GM12873 (cell line): ENCODE measurements at regions not wholly inside any gene's neighbourhood (a gene's known extent, or its start where the extent isn't known, plus 50 kb on each side); places are given as distances from the start of the nearest gene placed in this dataset.

Source experiments
- CTCF ChIP-seq: IDR thresholded peaks from 2 replicates; pipeline ENCODE4 v1.5.1; 2012; ENCODE audit warnings: low read depth, mild to moderate bottlenecking, moderate library complexity, low read length, control low read depth; ENCODE audit not compliant: insufficient read depth; ENCODE audit errors: missing control alignments

GRCh38 chr14:84228702-84229101 lies 1301.2 kb upstream of the FLRT2 start:
- TF ChIP-seq CTCF = no peak

- no peak for TF ChIP-seq CTCF
These were observed 1295.7 kb upstream of the FLRT2 start for GRCh38 chr14:84234281-84234680.

GRCh38 chr14:84236290-84236689 lies 1293.7 kb upstream of the FLRT2 start:
- TF ChIP-seq CTCF = no peak

GRCh38 chr14:84237881-84238280 lies 1292.1 kb upstream of the FLRT2 start:
- no peak for TF ChIP-seq CTCF

- no peak for TF ChIP-seq CTCF
These were observed 1282.3 kb upstream of the FLRT2 start for GRCh38 chr14:84247693-84248092.

- no peak for TF ChIP-seq CTCF
These were observed 1279.1 kb upstream of the FLRT2 start for GRCh38 chr14:84250893-84251292.

GRCh38 chr14:84251411-84252115 lies 1278.4 kb upstream of the FLRT2 start:
- no peak for TF ChIP-seq CTCF

GRCh38 chr14:84252706-84253105 lies 1277.2 kb upstream of the FLRT2 start:
- no peak for TF ChIP-seq CTCF
